ENCODE measurements at regions not wholly inside any gene's neighbourhood (a gene's known extent, or its start where the extent isn't known, plus 50 kb on each side); places are given as distances from the start of the nearest gene placed in this dataset.

DNA sequence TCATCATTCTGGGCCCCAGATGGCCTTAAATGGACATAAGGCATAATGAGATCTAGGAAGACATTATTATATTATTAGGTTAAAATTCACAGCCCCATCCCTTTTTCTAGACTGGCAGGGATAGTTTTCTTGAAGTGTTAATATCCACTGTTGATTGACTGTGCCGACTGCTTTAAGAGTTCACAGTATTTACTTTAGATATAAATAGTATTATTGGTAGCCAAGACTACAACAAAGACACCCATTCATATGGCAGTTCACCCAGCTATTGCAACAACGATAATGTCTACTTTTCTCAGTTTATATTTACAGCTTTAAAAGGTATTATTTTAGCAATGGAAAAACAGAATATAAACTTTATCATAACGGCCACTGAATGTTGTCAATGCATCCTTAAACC lies 922.2 kb upstream of the POU3F4 start:
- TF ChIP-seq FOXK2 (IDR thresholded peaks at IDR 0.05) (no peak), ARNT (IDR thresholded peaks at IDR 0.05) (no peak), ZNF384 (IDR thresholded peaks at IDR 0.05) (no peak), ELF4 (IDR thresholded peaks at IDR 0.05) (no peak), TARDBP (IDR thresholded peaks at IDR 0.05) (no peak), FOXA1 (IDR thresholded peaks at IDR 0.05) (no peak), FOXM1 (IDR thresholded peaks at IDR 0.05; ENCODE audit: borderline replicate concordance) (no peak), BHLHE40 (IDR thresholded peaks at IDR 0.05; ENCODE audit: borderline replicate concordance) (no peak), NFRKB (IDR thresholded peaks at IDR 0.05) (no peak), CTBP1 (IDR thresholded peaks at IDR 0.05; ENCODE audit: borderline replicate concordance) (no peak)
- TF ChIP-seq, protein P1, sequence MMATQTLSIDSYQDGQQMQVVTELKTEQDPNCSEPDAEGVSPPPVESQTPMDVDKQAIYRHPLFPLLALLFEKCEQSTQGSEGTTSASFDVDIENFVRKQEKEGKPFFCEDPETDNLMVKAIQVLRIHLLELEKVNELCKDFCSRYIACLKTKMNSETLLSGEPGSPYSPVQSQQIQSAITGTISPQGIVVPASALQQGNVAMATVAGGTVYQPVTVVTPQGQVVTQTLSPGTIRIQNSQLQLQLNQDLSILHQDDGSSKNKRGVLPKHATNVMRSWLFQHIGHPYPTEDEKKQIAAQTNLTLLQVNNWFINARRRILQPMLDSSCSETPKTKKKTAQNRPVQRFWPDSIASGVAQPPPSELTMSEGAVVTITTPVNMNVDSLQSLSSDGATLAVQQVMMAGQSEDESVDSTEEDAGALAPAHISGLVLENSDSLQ (IDR thresholded peaks at IDR 0.05) = no peak
